K562 (cell line): ENCODE measurements at regions not wholly inside any gene's neighbourhood (a gene's known extent, or its start where the extent isn't known, plus 50 kb on each side); places are given as distances from the start of the nearest gene placed in this dataset.
A peak's percentile ranks its signal among the peaks of the same experiment; 100 is the strongest.

Experiments used
- ATAC-seq: fragments of 200-7000 bp; cut with Tn5 transposase; 3 replicates; pipeline ENCODE4 v1.9.1; 2020; ENCODE audit warnings: moderate library complexity
- BruUV-seq: library from RNA; stranded (reverse); fragments of 400-500 nt; replicated peaks from 2 replicates; lab custom pipeline; 2021; lab: Mats Ljungman, UMichigan
- CTCF ChIA-PET: fragments of 300-600 bp; formaldehyde crosslinking; extraction: SDS; loops from one replicate; lab custom pipeline; 2021; ENCODE audit warnings: low intra/inter-chr PET ratio; lab: Yijun Ruan, JAX
- POLR2A ChIA-PET: fragments of 300-600, 350-650 bp; sonication (Branson Sonifier 250); formaldehyde crosslinking; extraction: SDS; loops from one replicate; lab custom pipeline; 2021; ENCODE audit warnings: antibody characterized with exemption, inconsistent platforms; lab: Yijun Ruan, JAX
- DNase-seq, 4 experiments: peaks; one replicate each; pipeline versions ENCODE4 v3.0.0 to v3.0.0-alpha.2; 2011 to 2018; ENCODE audit warnings: low spot score in 3 of 4, mixed read lengths in 3 of 4; ENCODE audit errors: extremely low read depth in 1 of 4
- FAIRE-seq: peaks from 2 replicates; lab custom pipeline; 2011; peaks lifted over from hg19 to GRCh38; lab: Jason Lieb, UNC
- H2AFZ ChIP-seq: 2 replicates; pipeline ENCODE4 v1.6.0; 2011; ENCODE audit warnings: low read depth, low read length, control low read depth, inconsistent platforms
- H3K27ac ChIP-seq: fragments of 200-600 bp; 3 replicates; pipeline ENCODE4 v1.8.0; 2011; ENCODE audit warnings: low read depth, mild to moderate bottlenecking, control low read depth, inconsistent platforms, low read length, moderate library complexity, mixed read lengths; ENCODE audit errors: extremely low read depth
- H3K27me3 ChIP-seq, 2 experiments: fragments of 300-600 bp in 1 of 2; 2 replicates in 1 of 2; 3 replicates in 1 of 2; pipeline versions ENCODE4 v1.6.0 to v1.8.0; 2011; ENCODE audit warnings: inconsistent platforms in 2 of 2, low read length in 2 of 2, mild to moderate bottlenecking in 1 of 2, mixed read lengths in 1 of 2, moderate library complexity in 1 of 2; ENCODE audit not compliant: control insufficient read depth in 2 of 2, insufficient read depth in 2 of 2
- H3K36me3 ChIP-seq: fragments of 300-600 bp; 3 replicates; pipeline ENCODE4 v1.8.0; 2011; ENCODE audit warnings: mild to moderate bottlenecking, low read length, inconsistent platforms; ENCODE audit not compliant: control insufficient read depth, insufficient read depth
- H3K4me1 ChIP-seq, 2 experiments: fragments of 200-600 bp in 1 of 2; replicated peaks in 1 of 2; 2 replicates in 1 of 2; 3 replicates in 1 of 2; pipeline versions ENCODE4 v1.5.1 to v1.8.0; 2011; ENCODE audit warnings: inconsistent platforms in 2 of 2, low read length in 2 of 2, mild to moderate bottlenecking in 1 of 2, mixed read lengths in 1 of 2, moderate library complexity in 1 of 2; ENCODE audit not compliant: control insufficient read depth in 2 of 2, insufficient read depth in 2 of 2
- H3K4me2 ChIP-seq: 2 replicates; pipeline ENCODE4 v1.6.1; 2011; ENCODE audit warnings: low read length, control low read depth, inconsistent platforms, mixed read lengths; ENCODE audit not compliant: insufficient read depth
- H3K4me3 ChIP-seq: fragments of 200-600 bp; sonication (generic), shearing (Covaris generic); 2 replicates; pipeline ENCODE4 v1.5.1; 2016; ENCODE audit warnings: control low read depth, inconsistent platforms
- H3K79me2 ChIP-seq: fragments of 200-600 bp; 3 replicates; pipeline ENCODE4 v1.8.0; 2011; ENCODE audit warnings: low read length, inconsistent platforms; ENCODE audit not compliant: control insufficient read depth, insufficient read depth
- H3K9ac ChIP-seq, 2 experiments: 2 replicates each; pipeline versions ENCODE4 v1.6.0 to v1.6.1; 2011; ENCODE audit warnings: low read depth in 2 of 2, low read length in 2 of 2, control low read depth in 1 of 2, inconsistent platforms in 1 of 2, mild to moderate bottlenecking in 1 of 2, mixed read lengths in 1 of 2; ENCODE audit not compliant: insufficient read depth in 1 of 2
- H3K9me1 ChIP-seq: one replicate; pipeline ENCODE4 v1.6.0; 2011; ENCODE audit warnings: inconsistent platforms, mild to moderate bottlenecking, low read length, moderate library complexity; ENCODE audit not compliant: control insufficient read depth, insufficient read depth
- H3K9me3 ChIP-seq: replicated peaks from 2 replicates; pipeline ENCODE4 v1.5.1; 2011; ENCODE audit warnings: low read depth, low read length, inconsistent platforms; ENCODE audit not compliant: control insufficient read depth, insufficient read depth
- H4K20me1 ChIP-seq: replicated peaks from 2 replicates; pipeline ENCODE4 v1.6.1; 2011; ENCODE audit warnings: low read length, inconsistent platforms, mixed read lengths; ENCODE audit not compliant: control insufficient read depth, insufficient read depth
- BCOR ChIP-seq: fragments of 450-650 bp; IDR thresholded peaks from 2 replicates; pipeline ENCODE4 v1.6.1; 2016
- BRD9 ChIP-seq: fragments of 450-650 bp; IDR thresholded peaks from 2 replicates; pipeline ENCODE4 v1.6.1; 2018; ENCODE audit warnings: low read depth; ENCODE audit not compliant: partially characterized antibody
- CBFA2T2 ChIP-seq: fragments of 450-650 bp; conservative IDR thresholded peaks from 2 replicates; pipeline ENCODE4 v1.6.1; 2017; ENCODE audit warnings: mild to moderate bottlenecking
- ESRRA ChIP-seq: fragments of 450-650 bp; IDR thresholded peaks from 2 replicates; pipeline ENCODE4 v1.6.1; 2014; ENCODE audit warnings: low read depth, mild to moderate bottlenecking, moderate library complexity, borderline replicate concordance
- KDM1A ChIP-seq, 2 experiments: fragments of 450-650 bp; IDR thresholded peaks; 2 replicates each; pipeline ENCODE4 v1.6.1; 2016; ENCODE audit warnings: mild to moderate bottlenecking in 2 of 2
- PHB2 ChIP-seq: fragments of 450-650 bp; IDR thresholded peaks from 2 replicates; pipeline ENCODE4 v1.6.1; 2017; ENCODE audit warnings: low read depth
- RBM25 ChIP-seq: fragments of 200-400 bp; formaldehyde crosslinking; IDR thresholded peaks from 2 replicates; pipeline ENCODE4 v1.6.1; 2018; ENCODE audit warnings: low read length, low read depth, moderate library complexity; ENCODE audit not compliant: severe bottlenecking
- RHOXF2B ChIP-seq: fragments of 250-450 bp; sonication (Bioruptor Pico); conservative IDR thresholded peaks from 2 replicates; pipeline ENCODE4 v1.5.1; 2021
- SAP30 ChIP-seq: fragments of 200-600 bp; sonication (generic); IDR thresholded peaks from 2 replicates; pipeline ENCODE4 v1.6.1; 2012; ENCODE audit warnings: borderline replicate concordance, low read depth, mild to moderate bottlenecking, moderate library complexity, low read length, control low read depth, inconsistent platforms; ENCODE audit not compliant: insufficient read depth, poor library complexity, severe bottlenecking
- SIN3A ChIP-seq, 2 experiments: fragments of 150-350 bp in 1 of 2; IDR thresholded peaks; 2 replicates each; pipeline ENCODE4 v1.6.1; 2011 to 2016; ENCODE audit warnings: borderline replicate concordance in 2 of 2, low read depth in 2 of 2, low read length in 2 of 2, mild to moderate bottlenecking in 2 of 2, moderate library complexity in 2 of 2; ENCODE audit not compliant: control insufficient read depth in 1 of 2
- SIRT6 ChIP-seq: IDR thresholded peaks from one replicate; pipeline ENCODE4 v1.6.1; 2012; ENCODE audit warnings: low read depth, mild to moderate bottlenecking, control low read depth, inconsistent platforms, low read length, moderate library complexity
- SMAD2 ChIP-seq: fragments of 150-350 bp; IDR thresholded peaks from 2 replicates; pipeline ENCODE4 v1.6.1; 2014; ENCODE audit warnings: low read depth, mild to moderate bottlenecking, low read length
- SP1 ChIP-seq: sonication (generic); formaldehyde crosslinking; IDR thresholded peaks from 2 replicates; pipeline ENCODE4 v1.8.1; 2022; ENCODE audit warnings: mild to moderate bottlenecking, missing genetic modification reagents
- TGIF2 ChIP-seq: sonication (generic); formaldehyde crosslinking; IDR thresholded peaks from 2 replicates; pipeline ENCODE4 v1.8.1; 2022; ENCODE audit warnings: mild to moderate bottlenecking, missing genetic modification reagents, moderate library complexity
- ZBTB11 ChIP-seq, 3 experiments: fragments of 200-800 bp in 1 of 3; fragments of 250-450 bp in 1 of 3; fragments of 450-650 bp in 1 of 3; sonication (Bioruptor Pico) in 1 of 3; sonication (Bioruptor generic) in 1 of 3; formaldehyde crosslinking in 1 of 3; IDR thresholded peaks; 2 replicates each; pipeline versions ENCODE4 v1.6.1 to v1.8.0; 2016 to 2022; ENCODE audit warnings: mild to moderate bottlenecking in 2 of 3, missing genetic modification characterization in 2 of 3, missing compliant biosample characterization in 1 of 3, moderate library complexity in 1 of 3
- ZNF384 ChIP-seq: IDR thresholded peaks from 2 replicates; pipeline ENCODE4 v1.6.1; 2012; ENCODE audit warnings: low read depth, low read length, improper control_type of control experiment
- ZNF511 ChIP-seq: sonication (generic); formaldehyde crosslinking; IDR thresholded peaks from 2 replicates; pipeline ENCODE4 v1.8.0; 2022; ENCODE audit warnings: mild to moderate bottlenecking, missing genetic modification reagents
- ZNF561 ChIP-seq: fragments of 450-650 bp; formaldehyde crosslinking; conservative IDR thresholded peaks from 2 replicates; pipeline ENCODE4 v1.4.0; 2020; ENCODE audit warnings: mild to moderate bottlenecking, moderate library complexity
- ZNF780A ChIP-seq: fragments of 250-450 bp; sonication (Bioruptor Pico); IDR thresholded peaks from 2 replicates; pipeline ENCODE4 v1.5.0; 2021; ENCODE audit warnings: mild to moderate bottlenecking
- WGBS: fragments of 100-300 bp; shearing (Covaris generic); methylation state at CpG from one replicate; pipeline ENCODE4 v1.1.6; 2016; ENCODE audit warnings: low coverage, mixed read lengths; ENCODE audit not compliant: insufficient coverage; ENCODE audit errors: missing lambda C conversion rate; 5-methylcytosine and 5-hydroxymethylcytosine counted together
- in situ Hi-C: fragments of 300-500 bp; cut with MboI; formaldehyde crosslinking; loops from 4 replicates; pipeline ENCODE4 v1.15.0; 2018; ENCODE audit warnings: inconsistent platforms, mixed read lengths
- intact Hi-C: fragments of 100-400 bp; cut with micrococcal nuclease; formaldehyde crosslinking; loops from 2 replicates; pipeline ENCODE4 v1.14.2; 2022

- TF ChIP-seq SIN3A (IDR thresholded peaks at IDR 0.05; ENCODE audit: borderline replicate concordance in 2 of 2, control insufficient read depth in 1 of 2, low read depth in 2 of 2, low read length in 2 of 2) (no peak), SAP30 (no peak), ZNF561 (CRISPR knock-in tag) (no peak), SP1 (CRISPR knock-in tag) (no peak), CBFA2T2 (0 out of 2 replicates have a peak, but pooled peaks have one; percentile 8), TGIF2 (no peak), RHOXF2B (CRISPR knock-in tag) (no peak)
These were observed 97.2 kb upstream of the GSE1 start (continued) for GRCh38 chr16:85515830-85516397.

DNA sequence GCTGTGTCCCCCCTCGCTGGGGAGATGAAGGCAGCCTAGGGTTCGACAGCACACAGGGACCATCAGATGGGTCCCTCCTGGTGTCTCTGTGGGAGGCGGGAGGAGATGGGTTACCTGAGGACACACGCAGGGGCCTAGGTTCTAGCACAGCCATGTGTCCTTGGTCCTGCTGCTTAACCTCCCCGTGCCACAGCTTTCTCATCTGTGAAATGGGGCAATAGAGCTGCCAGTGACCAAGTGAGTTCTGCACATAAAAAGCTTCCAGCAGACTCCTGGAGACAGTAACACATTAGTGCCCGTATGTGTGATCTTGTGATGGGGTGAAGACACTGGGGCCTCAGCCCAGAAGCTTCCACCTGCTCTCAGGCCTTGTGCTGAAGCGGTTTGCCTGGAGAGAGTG lies 96.0 kb upstream of the GSE1 start:
- H3K36me3 ChIP-seq, result peaks cover 10% of the 10 kb centered on the region
- H2AFZ ChIP-seq, result no peak overlapping the region
- WGBS, result 80% methylated on average over 7 of the region's 7 CpGs
- no peak overlapping the region for H3K4me2 ChIP-seq
- no peak for ATAC-seq
- no peak for FAIRE-seq
- in situ Hi-C loops (no loop called here), intact Hi-C loops (no loop called here)
- peaks cover 22% of the 10 kb centered on the region; the same call in 1 of the 2 replicates for H4K20me1 ChIP-seq
- H3K4me1 ChIP-seq, result peaks cover 5 to 69% of the 10 kb centered on the region in 2 experiments; a peak in 4 of 5 replicates
- H3K27ac ChIP-seq, result no peak overlapping the region
- no peaks in the 10 kb centered on the region for H3K27me3 ChIP-seq
- CTCF ChIA-PET, result no interaction called here
- peak overlapping the region in 1 of 2 experiments; percentile 73; a peak in 1 of 4 replicates for H3K9ac ChIP-seq
- no TSS peak for BruUV-seq
- H3K9me3 ChIP-seq, result no peaks in the 10 kb centered on the region
- POLR2A ChIA-PET, result interaction anchor here (0.6 kb wide), 1 partner anchor 18 kb away, joined by 4 read pairs; no protein-coding TSS in a partner anchor
- H3K4me3 ChIP-seq, result no peak overlapping the region
- H3K79me2 ChIP-seq, result peaks cover 6% of the 10 kb centered on the region; the same call in 1 of the 3 replicates
- DNase-seq, result no peak
- no peaks in the 10 kb centered on the region for H3K9me1 ChIP-seq
- peak; percentile 70; the same call in 1 of the 2 replicates for TF ChIP-seq ESRRA
- no peak for TF ChIP-seq ZBTB11 (CRISPR knock-in tag; IDR thresholded peaks at IDR 0.05)
- TF ChIP-seq SIRT6, result no peak
- TF ChIP-seq BCOR, result peak; percentile 46; the same call in 1 of the 2 replicates
- TF ChIP-seq SMAD2, result no peak
- no peak for TF ChIP-seq PHB2
- TF ChIP-seq ZNF511 (CRISPR knock-in tag), result no peak
- no peak for TF ChIP-seq BRD9
- TF ChIP-seq RBM25, result no peak
- TF ChIP-seq ZNF780A (CRISPR knock-in tag), result no peak
- peak; percentile 42 to 56; a peak in 3 of 4 replicates for TF ChIP-seq KDM1A (IDR thresholded peaks at IDR 0.05)
- TF ChIP-seq ZNF384, result no peak
